ENCODE measurements at regions not wholly inside any gene's neighbourhood (a gene's known extent, or its start where the extent isn't known, plus 50 kb on each side); places are given as distances from the start of the nearest gene placed in this dataset.
"Not testable (repeated sequence)": the region's sequence is repeated elsewhere in the genome, so short reads cannot be mapped to it uniquely, and the experiment has no call there.

DNA sequence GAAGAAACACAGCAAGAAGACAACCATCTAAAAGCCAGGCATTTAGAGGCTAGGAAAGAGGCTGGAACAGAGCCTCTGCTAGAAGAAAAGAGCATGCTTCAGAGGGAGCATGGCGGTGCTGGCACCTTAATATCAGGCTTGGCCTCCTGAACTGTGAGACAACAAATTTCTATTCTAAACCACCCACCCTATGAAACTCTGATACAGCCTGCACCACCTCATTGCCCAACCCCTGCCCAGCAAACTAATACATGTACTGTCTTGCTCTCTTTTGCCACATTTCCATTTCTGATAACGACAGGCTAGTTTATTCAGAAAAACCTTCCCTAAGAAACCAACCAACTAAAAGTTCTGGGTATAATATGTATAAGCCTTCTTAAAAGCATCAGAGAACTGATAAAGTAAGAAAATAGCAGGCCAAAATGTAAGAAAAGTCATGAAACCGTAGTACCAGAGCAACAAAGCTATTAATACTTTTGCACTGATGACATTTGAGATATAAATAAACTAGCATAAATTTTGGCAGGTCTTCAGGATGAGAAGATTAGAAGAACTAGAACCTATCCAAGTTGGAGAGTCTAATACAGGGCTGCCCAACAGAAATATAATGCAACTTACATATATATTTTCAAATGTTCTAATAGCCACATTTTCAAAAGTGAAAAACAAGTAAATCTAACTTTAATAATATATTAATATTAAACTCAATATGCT lies 184.7 kb upstream of the HSF2 start:
- no peak for DNase-seq

- DNase-seq = no peak
Observed at GRCh38 chr6:122220254-122220653, 179.2 kb upstream of the HSF2 start.

DNA sequence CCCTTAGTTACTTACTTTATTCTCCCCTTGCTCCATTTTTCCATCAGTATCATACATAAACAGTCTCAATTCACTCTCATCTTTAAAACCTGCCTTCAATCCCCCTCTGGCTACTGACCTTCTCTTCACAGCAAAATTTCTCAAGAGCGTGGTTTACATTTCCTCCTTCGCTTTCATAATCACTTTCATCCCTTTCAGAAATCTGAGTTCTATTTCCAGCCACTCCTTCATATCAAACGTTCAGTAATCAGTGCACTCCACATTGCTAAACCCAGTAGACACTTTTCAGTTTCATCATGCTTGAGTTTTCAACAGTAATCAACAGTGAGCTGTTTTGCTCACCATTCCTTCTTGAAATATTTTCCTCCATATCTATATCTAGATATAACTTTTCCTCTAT lies 176.7 kb upstream of the HSF2 start:
- no peak for DNase-seq

DNA sequence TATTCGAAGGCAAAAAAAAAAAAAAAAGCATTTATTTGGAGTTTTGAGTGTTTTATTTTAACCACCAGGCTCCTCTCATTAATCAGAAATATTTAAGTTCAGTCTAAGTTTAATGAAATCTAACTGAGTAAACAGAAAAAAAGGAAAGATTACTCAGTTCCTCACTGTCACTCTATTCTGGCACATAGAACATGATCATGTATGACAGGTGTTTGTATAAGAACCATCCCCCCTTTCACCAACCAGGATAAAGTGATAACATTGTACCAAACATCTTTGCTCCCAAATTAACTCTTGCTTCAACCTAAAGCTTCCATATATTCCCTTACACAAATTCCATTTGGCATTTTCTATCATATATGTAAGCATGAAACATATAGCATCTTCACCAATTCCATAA lies 176.2 kb upstream of the HSF2 start:
- DNase-seq = no peak

DNA sequence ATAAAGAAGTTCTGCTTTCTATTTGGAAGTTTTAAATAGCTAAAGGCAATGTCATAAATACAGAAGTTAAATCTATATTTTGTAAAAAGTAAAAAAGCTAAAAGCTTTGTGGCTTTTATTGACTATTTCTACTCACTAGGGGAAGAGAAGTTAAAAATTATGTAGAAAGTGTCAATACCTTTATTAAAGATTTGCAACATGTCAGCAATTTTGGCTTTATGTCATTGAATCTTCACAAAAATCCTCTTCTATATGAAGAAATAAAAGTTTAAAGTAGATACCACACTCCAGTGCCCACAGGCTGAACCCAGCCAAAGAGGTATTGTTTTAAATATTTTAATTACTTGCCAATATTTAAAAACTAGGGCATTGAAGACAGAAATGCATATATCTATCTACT lies 160.6 kb upstream of the HSF2 start:
- DNase-seq = no peak

- DNase-seq = no peak
Observed at GRCh38 chr6:122246906-122247658, 152.4 kb upstream of the HSF2 start.

- no peak for DNase-seq
Observed at GRCh38 chr6:122248001-122248669, 151.3 kb upstream of the HSF2 start.

DNA sequence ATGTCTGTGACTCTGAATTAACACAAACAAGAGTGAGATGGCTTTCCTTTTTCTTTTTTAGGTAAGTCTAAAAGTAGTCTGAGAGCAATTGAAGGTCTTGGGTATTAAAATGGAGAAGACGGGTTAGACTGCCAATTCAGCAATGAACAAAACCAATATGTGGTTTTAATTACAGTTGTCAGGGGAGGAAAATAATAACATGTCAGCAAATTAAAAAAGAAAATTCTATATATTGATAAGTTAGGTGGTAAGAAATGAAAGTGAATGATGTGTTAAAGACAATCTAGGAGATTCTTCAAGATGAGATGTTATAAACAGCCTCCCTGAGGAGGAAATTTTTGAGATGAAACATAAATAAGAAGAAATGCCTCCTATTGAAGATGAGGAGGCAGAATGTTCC lies 150.6 kb upstream of the HSF2 start:
- no peak for DNase-seq

DNA sequence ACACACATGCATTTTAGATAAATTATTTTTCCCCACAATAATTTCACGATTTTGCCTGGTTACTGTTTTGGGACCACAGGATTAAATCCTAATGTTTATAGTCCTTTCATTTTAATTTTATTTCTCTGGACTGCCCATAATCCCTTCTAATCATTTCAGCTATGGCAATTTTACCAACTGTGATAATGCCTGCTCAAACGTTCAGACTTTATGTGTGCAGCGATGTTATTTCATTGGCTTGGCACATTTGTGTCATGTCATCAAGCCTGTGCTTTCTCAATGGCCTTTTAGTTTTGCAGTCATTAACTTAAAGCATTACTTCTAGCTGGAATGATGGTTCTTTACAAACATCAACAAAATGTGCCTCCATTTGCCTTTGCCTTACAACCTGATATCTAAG lies 140.6 kb upstream of the HSF2 start:
- DNase-seq = no peak

DNA sequence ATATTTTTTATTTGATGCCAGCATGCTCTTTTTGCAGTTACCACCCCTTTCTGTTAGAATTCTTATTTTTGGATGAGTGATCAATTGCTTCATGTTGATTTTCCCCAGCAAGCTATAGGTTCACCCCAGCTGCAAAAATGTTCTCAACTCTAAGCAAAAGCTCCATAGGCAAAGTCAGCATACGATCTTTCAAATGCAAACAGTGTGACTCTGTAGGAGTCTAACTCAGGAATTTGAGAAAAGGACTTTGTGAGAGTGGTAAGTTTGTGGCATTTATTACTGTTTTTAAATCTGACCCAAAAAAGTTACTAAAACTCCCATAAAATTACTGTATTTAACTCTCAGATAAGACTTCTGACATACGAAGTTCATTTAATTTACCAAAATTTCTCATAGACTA lies 134.9 kb upstream of the HSF2 start:
- no peak for DNase-seq

DNA sequence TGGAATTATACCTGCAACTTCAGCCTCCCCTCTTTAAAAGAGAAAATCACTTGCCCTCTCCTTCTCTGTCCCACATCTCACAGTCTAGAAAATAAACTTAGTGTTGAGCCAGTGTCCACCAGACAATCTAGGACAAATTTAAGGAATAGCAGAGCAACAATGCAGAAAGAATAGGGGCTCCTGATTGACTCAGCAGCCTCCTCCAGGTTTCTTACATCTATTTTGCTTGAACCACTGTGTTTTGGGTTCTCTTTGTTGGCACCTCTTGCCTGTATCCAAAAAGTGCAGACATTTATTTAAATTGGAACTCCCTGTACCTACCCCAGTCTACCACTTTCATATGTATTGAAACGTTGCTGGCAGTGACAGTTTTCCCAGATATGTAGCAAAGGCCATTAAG lies 133.7 kb upstream of the HSF2 start:
- no peak for DNase-seq

DNA sequence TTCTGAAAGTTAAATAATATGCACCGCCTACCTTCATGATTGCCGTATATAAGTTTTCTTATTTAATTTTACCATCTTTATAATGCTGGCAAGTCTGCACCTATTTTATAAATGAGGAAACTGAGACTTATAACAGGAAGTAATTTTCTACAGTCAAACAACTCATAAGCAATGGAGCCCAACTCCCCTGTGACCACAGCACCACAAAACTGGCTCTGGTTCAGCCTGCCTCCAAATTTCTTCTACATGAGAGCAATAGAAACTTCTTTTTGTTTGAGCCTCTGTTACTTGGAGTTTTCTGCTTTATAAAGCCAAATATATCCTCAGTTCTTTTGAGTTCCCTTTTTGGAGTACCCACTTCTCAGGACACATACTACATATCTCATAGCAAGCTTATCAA lies 131.1 kb upstream of the HSF2 start:
- no peak for DNase-seq

GRCh38 chr6:122276637-122277036 lies 122.8 kb upstream of the HSF2 start:
- DNase-seq = no peak

GRCh38 chr6:122280105-122281021 lies 119.1 kb upstream of the HSF2 start:
- not testable (repeated sequence) for DNase-seq

DNA sequence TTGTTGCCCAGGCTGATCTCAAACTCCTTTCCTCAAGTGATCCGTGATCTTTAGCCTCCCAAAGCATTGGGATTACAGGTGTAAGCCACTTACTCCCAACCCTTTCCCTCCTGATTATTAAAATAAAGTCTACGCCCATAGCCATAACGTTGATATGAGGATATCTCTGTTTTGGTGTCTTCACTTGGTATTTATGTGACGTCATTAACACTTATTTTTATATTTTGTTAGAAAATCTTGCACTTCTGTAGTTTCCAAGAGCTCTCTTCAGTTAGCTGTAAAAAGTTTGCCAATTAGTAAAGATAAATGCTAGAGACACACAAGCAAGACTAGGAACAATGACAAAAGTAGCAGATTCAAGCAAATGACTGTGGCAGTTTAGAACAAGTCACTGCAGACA lies 115.6 kb upstream of the HSF2 start:
- DNase-seq = no peak

GRCh38 chr6:122284848-122285247 lies 114.6 kb upstream of the HSF2 start:
- DNase-seq = no peak

- no peak for DNase-seq
Observed at GRCh38 chr6:122285292-122285913, 114.0 kb upstream of the HSF2 start.

- no peak for DNase-seq
Observed at GRCh38 chr6:122286512-122286911, 112.9 kb upstream of the HSF2 start.

DNA sequence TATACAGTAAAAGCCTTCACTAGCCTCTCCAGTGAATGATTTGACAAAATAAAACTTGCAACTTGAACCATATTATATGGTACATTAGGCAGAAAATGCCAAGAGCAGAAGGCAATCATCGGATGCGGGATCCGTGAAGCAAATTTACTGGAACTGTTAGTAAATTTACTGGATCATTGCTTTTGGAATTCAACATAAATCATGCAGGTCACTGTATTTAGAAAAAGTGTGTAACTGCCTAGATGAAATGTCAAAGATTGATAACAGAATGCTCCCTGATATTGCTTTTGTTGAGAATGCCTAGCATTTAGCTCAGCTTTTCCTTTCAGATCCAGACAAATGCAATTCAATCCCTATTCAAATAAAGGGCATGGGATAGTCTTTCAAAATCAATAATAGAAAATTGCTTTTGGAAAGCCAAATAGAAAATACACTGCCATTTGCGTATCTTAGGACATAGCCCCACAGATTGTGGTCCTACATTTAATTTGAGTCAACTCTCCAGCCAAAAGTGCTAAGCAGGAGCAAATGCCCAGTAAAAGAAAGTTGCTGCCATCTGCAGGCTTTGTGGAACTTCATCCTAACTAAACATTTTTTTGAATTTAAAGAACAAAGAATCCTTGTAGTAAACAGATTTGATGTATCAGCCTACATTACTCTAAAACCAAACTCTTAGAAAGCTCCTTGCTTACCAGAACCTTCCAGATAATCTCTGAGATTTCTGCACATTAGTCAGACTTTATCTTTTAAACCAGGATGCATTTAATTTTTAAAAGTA lies 109.5 kb upstream of the HSF2 start:
- no peak for DNase-seq

DNA sequence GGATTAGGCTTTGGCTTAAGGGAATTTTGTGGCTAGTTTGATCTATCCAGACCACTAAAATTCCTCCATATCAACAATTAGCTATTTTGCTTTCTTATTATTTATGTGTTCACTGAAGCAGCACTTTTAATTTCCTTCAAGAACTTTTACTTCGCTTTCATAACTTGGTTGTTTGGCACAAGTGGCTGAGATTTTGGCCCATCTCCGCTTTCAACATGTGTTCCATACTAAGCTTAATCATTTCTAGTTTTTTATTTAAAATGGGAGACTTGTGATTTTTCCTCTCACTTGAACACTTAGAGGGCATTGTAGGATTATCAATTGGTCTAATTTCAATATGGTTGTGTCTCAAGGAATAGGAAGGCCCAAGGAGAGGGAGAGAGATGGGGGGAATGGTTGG lies 102.4 kb upstream of the HSF2 start:
- no peak for DNase-seq

- no peak for DNase-seq
Observed at GRCh38 chr6:122302067-122302466, 97.4 kb upstream of the HSF2 start.

DNA sequence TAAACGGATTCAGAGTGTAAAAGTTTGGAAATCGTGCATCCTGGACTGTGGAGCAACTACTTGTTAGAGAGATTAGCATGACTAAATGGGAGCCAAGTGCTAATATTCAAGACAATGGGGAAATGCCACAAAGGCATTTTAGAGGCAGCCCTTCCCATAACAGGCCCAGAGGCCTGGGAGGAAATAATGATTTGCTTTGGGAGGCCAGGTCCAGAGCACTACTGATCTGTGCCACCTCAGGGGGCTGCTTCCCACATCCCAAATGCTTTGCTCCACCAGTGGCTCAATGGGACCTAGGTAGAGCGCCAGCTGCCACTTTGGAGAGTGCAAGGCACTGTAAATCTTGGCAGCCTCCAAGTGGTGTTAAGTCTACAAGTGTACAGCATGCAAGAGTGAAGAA lies 91.9 kb upstream of the HSF2 start:
- no peak for DNase-seq

All from bone marrow (tissue), 2 donors.